ENCODE measurements at regions not wholly inside any gene's neighbourhood (a gene's known extent, or its start where the extent isn't known, plus 50 kb on each side); places are given as distances from the start of the nearest gene placed in this dataset.

DNA sequence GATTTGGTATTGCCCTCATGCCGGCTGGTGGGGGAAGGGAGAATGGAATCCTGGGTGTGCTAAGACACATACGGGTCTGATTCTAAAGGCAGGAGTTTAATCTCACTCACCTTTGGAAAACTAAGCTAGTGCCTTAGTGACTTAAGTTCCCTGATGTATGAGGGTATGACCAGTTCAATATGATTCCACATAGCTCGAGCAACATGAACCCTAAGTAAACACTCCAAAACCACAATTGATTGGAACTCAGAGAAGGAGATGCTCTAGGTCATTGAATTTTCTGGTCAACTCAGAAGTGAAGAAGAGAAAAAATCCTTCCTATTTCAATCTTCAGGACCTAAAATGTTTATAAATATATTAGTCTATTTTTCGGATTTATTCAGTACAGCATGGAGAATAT, 420.1 kb upstream of the INTU start:
- TF ChIP-seq GATA2 (IDR thresholded peaks at IDR 0.05; ENCODE audit: low read depth, low read length), result no peak
- no peak for TF ChIP-seq GATA3 (IDR thresholded peaks at IDR 0.05; ENCODE audit: low read depth, low read length)

All from SH-SY5Y (cell line).